ENCODE measurements at regions not wholly inside any gene's neighbourhood (a gene's known extent, or its start where the extent isn't known, plus 50 kb on each side); places are given as distances from the start of the nearest gene placed in this dataset.

DNA sequence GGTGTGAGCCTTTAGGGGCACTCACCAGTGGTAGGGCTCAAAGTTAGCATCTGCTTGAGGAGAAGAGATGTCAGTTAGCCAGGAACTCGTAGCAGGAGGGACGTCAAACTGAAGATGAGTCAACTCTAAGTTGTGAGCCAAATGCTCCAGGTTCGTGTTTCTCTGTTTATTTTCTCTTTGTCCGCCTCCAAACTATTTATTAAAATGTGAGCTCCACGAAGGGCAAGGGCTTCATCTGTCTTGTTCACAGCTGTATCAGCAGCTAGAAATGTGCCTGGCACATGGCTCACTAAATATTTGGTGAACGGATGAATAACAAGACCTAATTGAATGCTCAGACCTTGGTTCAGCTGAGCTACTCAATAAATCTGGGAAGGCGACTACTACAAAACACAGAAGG lies 248.9 kb downstream of the BCOR start:
- no peak for DNase-seq
- Mint-ChIP-seq H3K27me3 (no peaks in the 10 kb centered on the region), H3K4me3 (no peak overlapping the region), H3K4me1 (ENCODE audit: low read depth) (peaks cover 38% of the 10 kb centered on the region), H3K36me3 (ENCODE audit: low read depth) (no peaks in the 10 kb centered on the region), H3K27ac (no peak overlapping the region), H3K9me3 (no peaks in the 10 kb centered on the region)
- POLR2A ChIA-PET, result no interaction called here
- CTCF ChIA-PET, result no interaction called here
- intact Hi-C loops (cut with micrococcal nuclease), result no loop called here
- TF ChIP-seq, protein P1, sequence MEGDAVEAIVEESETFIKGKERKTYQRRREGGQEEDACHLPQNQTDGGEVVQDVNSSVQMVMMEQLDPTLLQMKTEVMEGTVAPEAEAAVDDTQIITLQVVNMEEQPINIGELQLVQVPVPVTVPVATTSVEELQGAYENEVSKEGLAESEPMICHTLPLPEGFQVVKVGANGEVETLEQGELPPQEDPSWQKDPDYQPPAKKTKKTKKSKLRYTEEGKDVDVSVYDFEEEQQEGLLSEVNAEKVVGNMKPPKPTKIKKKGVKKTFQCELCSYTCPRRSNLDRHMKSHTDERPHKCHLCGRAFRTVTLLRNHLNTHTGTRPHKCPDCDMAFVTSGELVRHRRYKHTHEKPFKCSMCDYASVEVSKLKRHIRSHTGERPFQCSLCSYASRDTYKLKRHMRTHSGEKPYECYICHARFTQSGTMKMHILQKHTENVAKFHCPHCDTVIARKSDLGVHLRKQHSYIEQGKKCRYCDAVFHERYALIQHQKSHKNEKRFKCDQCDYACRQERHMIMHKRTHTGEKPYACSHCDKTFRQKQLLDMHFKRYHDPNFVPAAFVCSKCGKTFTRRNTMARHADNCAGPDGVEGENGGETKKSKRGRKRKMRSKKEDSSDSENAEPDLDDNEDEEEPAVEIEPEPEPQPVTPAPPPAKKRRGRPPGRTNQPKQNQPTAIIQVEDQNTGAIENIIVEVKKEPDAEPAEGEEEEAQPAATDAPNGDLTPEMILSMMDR (IDR thresholded peaks at IDR 0.05), result no peak
- no peak for ATAC-seq

DNA sequence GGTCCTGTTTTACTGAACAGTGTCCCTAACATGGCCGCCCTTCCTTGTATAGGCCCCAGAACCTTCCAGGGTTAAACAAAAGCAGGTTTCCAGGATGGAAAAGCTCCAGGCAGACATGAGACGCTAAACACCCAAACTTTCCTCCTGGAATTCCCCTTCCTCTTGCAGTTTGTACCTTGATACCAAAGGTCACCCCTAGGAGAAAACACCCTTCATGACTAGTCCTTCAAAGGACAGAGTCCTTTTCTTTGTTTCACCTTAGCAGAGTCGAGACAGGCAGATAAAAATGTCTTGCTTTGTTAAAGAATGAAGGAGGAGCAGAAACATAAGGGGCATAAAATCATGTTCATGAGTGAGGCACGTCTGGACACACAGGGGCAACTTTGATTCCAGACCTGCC lies 247.5 kb downstream of the BCOR start:
- Mint-ChIP-seq H3K4me1 (ENCODE audit: low read depth) (peaks cover 47% of the 10 kb centered on the region), H3K27me3 (no peaks in the 10 kb centered on the region), H3K4me3 (no peak overlapping the region), H3K36me3 (ENCODE audit: low read depth) (no peaks in the 10 kb centered on the region), H3K27ac (no peak overlapping the region), H3K9me3 (no peaks in the 10 kb centered on the region)
- ChIA-PET CTCF (interaction anchor here (1.3 kb wide), 1 partner anchor 34 kb away, joined by 4 read pairs; no protein-coding TSS in a partner anchor), POLR2A (interaction anchor here (1.0 to 2.0 kb wide), 4 partner anchors 10 to 163 kb away, joined by 3 to 8 read pairs (median 4); no protein-coding TSS in a partner anchor)
- TF ChIP-seq, protein P1 (IDR thresholded peaks at IDR 0.05), result no peak
- ATAC-seq (no peak), DNase-seq (no peak)
- intact Hi-C loops (cut with micrococcal nuclease), result loop anchor here (10.0 kb wide), 1 partner anchor 325 kb away; no protein-coding TSS in a partner anchor

DNA sequence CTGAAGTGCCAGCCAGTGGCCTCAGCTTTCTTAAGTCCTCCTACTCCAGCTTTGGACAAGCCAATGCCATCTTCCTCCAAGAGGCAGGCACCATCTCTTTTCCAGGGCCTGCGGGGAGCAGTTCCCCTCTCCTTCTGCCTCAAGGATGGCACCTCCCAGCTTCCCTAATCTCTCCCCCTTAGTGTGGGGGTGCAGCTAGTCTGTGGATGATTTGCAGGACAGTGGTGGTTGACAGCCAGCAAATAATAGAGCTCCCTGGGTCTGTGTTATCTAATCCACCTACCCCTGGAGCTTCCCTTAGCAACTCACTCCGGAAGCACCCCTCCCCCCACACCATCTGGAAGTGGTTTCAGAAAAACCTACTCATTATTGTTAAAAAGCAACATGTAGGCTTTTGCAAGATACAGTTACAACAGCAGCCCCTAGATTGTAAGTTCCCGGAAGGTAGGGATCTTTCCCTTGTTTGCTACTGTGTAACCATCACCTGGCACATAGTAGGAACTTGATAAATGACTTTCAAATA lies 247.1 kb downstream of the BCOR start:
- DNase-seq, result peak; percentile 71
- Mint-ChIP-seq H3K9me3 (no peaks in the 10 kb centered on the region), H3K27me3 (no peaks in the 10 kb centered on the region)

DNA sequence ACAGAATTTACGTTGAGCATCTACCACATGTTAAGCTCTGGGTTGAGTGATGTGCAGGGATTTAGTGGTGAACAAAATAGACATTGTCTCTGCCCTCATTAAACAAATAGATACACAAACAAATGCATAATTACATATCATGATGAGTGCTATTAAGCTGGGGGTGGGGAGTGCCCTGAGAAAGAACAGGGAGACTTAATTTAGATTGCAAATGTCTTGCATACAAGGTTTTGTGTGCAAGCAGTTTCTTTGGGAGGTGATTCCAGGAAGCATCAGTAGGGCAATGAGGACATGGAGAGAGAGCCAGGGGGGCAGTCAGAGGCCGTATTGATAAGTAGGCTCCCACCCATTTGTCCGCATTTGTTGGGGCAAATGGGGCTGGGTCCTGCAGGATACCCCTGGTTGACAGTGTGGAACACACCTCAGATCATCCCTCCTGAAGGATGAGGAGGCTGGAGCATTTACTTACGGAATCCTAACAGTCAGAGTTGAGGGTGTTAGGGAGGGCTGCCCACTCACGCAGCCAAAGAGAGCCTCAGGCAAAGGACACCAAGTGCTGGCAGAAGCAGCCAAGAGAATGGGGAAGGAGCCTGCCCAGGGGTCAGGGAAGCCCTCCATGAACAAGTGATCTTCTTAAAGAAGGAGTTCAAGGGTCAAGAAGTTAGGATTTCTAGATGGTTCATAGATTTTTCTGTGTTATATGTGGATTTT lies 245.9 kb downstream of the BCOR start:
- CTCF ChIA-PET, result interaction anchor here (1.9 kb wide), 1 partner anchor 12 kb away, joined by 5 read pairs; no protein-coding TSS in a partner anchor
- POLR2A ChIA-PET, result interaction anchor here (1.9 to 2.0 kb wide), 2 partner anchors 9 to 22 kb away, joined by 7 to 8 read pairs; no protein-coding TSS in a partner anchor
- H3K27ac Mint-ChIP-seq, result no peak overlapping the region
- H3K27me3 Mint-ChIP-seq, result no peaks in the 10 kb centered on the region
- intact Hi-C loops (cut with micrococcal nuclease), result loop anchor here (10.0 kb wide), 1 partner anchor 323 kb away; no protein-coding TSS in a partner anchor
- DNase-seq (no peak), ATAC-seq (no peak)
- H3K36me3 Mint-ChIP-seq (ENCODE audit: low read depth), result no peaks in the 10 kb centered on the region
- TF ChIP-seq, protein P1 (IDR thresholded peaks at IDR 0.05), result no peak
- peaks cover 58% of the 10 kb centered on the region for H3K4me1 Mint-ChIP-seq (ENCODE audit: low read depth)
- no peaks in the 10 kb centered on the region for H3K9me3 Mint-ChIP-seq
- no peak overlapping the region for H3K4me3 Mint-ChIP-seq

More for the DNA sequence above, 247.1 kb downstream of the BCOR start:
- Mint-ChIP-seq H3K4me1 (ENCODE audit: low read depth) (peaks cover 48% of the 10 kb centered on the region), H3K36me3 (ENCODE audit: low read depth) (no peaks in the 10 kb centered on the region), H3K27ac (no peak overlapping the region), H3K4me3 (no peak overlapping the region)
- CTCF ChIA-PET, result interaction anchor here (1.3 to 1.9 kb wide), 2 partner anchors 11 to 34 kb away, joined by 4 to 5 read pairs; no protein-coding TSS in a partner anchor
- TF ChIP-seq, protein P1 (IDR thresholded peaks at IDR 0.05), result no peak
- POLR2A ChIA-PET, result interaction anchor here (1.0 to 2.0 kb wide), 4 partner anchors 10 to 163 kb away, joined by 3 to 8 read pairs (median 4); no protein-coding TSS in a partner anchor
- intact Hi-C loops (cut with micrococcal nuclease), result loop anchor here (10.0 kb wide), 1 partner anchor 324 kb away; no protein-coding TSS in a partner anchor
- no peak for ATAC-seq
